Left lung (tissue), 4 donors: ENCODE measurements at regions not wholly inside any gene's neighbourhood (a gene's known extent, or its start where the extent isn't known, plus 50 kb on each side); places are given as distances from the start of the nearest gene placed in this dataset.

Experiments used
- ATAC-seq: fragments of 200-7000 bp; cut with Tn5 transposase; one replicate; pipeline ENCODE4 v1.9.1; 2020; ENCODE audit warnings: moderate library complexity
- DNase-seq, 4 donors: peaks; one replicate each; pipeline ENCODE4 v3.0.0-alpha.2; 2013 to 2020
- H3K27ac ChIP-seq, 2 donors: fragments of 200-600 bp; sonication (generic) in 1 of 2; one replicate each; pipeline versions ENCODE4 v1.5.0 to v1.8.0; 2020 to 2021
- H3K27me3 ChIP-seq, 2 donors: fragments of 200-600 bp; sonication (generic) in 1 of 2; one replicate each; pipeline versions ENCODE4 v1.5.0 to v1.8.0; 2020 to 2021
- H3K36me3 ChIP-seq, 2 donors: fragments of 200-600 bp; sonication (generic) in 1 of 2; one replicate each; pipeline versions ENCODE4 v1.5.0 to v1.8.0; 2020 to 2021
- H3K4me1 ChIP-seq, 2 donors: fragments of 200-600 bp; one replicate each; pipeline ENCODE4 v1.8.0; 2021
- H3K4me3 ChIP-seq, 2 donors: fragments of 200-600 bp; sonication (generic) in 1 of 2; one replicate each; pipeline versions ENCODE4 v1.5.0 to v1.8.0; 2020 to 2021; ENCODE audit warnings: mild to moderate bottlenecking in 1 of 2
- H3K9me3 ChIP-seq, 2 donors: fragments of 200-600 bp; sonication (generic) in 1 of 2; one replicate each; pipeline versions ENCODE4 v1.5.0 to v1.8.0; 2020 to 2021
- intact Hi-C, 2 donors: fragments of 100-400 bp; cut with DNase I; formaldehyde crosslinking; loops; one replicate each; pipeline versions ENCODE4 v1.11.2 to v1.14.2; 2022
- TF ChIP-seq, protein P1 (sequence below), 2 donors: fragments of 200-600 bp; sonication (generic) in 1 of 2; IDR thresholded peaks; one replicate each; pipeline versions ENCODE4 v1.5.0 to v1.8.0; 2021; ENCODE audit warnings: antibody characterized with exemption in 2 of 2
- donor health status: DM: no; HTN: yes; CAD: no.
- donor health status: DM: no; HTN: no; CAD: no.

DNA sequence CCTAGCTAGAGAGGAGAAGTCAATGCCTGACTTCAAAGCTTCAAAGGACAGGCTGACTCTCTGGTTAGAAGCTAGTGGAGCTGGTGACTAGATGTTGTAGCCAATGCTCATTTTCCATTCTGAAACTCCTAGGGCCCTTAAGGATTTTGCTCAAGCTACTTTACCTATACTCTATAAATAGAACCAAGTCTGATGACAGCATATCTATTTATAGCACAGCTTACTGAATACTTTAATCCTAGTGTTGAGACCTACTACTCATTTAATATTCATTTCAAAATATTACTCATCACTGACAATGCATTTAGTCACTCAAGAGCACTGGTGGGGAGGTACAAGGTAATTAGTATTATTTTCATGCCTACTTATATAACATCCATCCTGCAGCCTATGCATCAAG lies 137.2 kb upstream of the PELI2 start:
- H3K27ac ChIP-seq: no peak overlapping the region
- H3K36me3 ChIP-seq: no peaks in the 10 kb centered on the region
- DNase-seq (no peak), ATAC-seq (no peak)
- TF ChIP-seq, protein P1, sequence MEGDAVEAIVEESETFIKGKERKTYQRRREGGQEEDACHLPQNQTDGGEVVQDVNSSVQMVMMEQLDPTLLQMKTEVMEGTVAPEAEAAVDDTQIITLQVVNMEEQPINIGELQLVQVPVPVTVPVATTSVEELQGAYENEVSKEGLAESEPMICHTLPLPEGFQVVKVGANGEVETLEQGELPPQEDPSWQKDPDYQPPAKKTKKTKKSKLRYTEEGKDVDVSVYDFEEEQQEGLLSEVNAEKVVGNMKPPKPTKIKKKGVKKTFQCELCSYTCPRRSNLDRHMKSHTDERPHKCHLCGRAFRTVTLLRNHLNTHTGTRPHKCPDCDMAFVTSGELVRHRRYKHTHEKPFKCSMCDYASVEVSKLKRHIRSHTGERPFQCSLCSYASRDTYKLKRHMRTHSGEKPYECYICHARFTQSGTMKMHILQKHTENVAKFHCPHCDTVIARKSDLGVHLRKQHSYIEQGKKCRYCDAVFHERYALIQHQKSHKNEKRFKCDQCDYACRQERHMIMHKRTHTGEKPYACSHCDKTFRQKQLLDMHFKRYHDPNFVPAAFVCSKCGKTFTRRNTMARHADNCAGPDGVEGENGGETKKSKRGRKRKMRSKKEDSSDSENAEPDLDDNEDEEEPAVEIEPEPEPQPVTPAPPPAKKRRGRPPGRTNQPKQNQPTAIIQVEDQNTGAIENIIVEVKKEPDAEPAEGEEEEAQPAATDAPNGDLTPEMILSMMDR (IDR thresholded peaks at IDR 0.05): no peak
- intact Hi-C loops: no loop called here
- no peaks in the 10 kb centered on the region for H3K4me1 ChIP-seq
- no peaks in the 10 kb centered on the region for H3K27me3 ChIP-seq
- peaks cover 0 to 7% of the 10 kb centered on the region in 2 donors for H3K9me3 ChIP-seq
- H3K4me3 ChIP-seq: no peak overlapping the region

DNA sequence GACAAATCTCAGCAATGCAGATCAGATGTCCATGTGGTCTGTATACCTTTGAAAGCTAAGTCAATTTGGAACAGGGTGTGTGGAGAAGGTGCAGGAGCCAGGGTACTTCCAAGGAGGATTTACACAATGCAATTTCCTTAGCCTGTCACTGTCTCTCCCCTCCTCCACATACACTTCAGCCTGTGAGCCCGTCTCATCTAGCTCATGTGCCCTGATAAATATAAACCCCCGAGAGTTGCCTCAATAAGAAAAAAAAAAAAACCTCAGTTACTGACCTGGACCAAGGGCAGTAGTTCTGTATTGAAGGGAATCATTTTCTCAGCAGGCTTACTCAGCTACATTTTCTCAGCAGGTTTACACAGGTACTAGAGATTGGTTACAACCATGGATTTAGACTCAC lies 132.1 kb upstream of the PELI2 start:
- intact Hi-C loops: no loop called here

DNA sequence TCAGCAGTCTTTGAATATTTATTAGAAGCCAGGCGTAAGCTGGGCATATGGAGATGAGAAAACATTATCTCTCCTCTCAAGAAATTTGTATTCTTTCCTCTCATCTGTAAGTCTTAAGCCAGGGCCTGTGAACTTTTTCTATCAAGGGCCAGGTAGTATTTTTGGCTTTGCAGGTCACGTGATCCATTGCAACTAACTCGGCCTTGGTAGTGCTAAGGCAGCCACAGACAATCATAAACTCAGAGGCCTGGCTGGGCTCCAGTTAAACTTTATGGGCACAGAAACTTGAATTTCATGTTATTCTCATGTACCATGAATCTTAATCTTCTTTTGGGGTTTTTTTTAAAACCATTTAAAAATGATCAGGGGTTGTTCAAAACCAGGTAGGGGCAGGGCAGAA lies 117.4 kb upstream of the PELI2 start:
- no peak overlapping the region for H3K27ac ChIP-seq
- no peaks in the 10 kb centered on the region for H3K9me3 ChIP-seq
- intact Hi-C loops: no loop called here
- ATAC-seq (no peak), DNase-seq (no peak)
- no peak overlapping the region for H3K4me3 ChIP-seq
- no peaks in the 10 kb centered on the region for H3K27me3 ChIP-seq
- TF ChIP-seq, protein P1 (IDR thresholded peaks at IDR 0.05): no peak
- H3K36me3 ChIP-seq: no peaks in the 10 kb centered on the region
- H3K4me1 ChIP-seq: peaks cover 4 to 11% of the 10 kb centered on the region in 2 donors

More for the DNA sequence above, 132.1 kb upstream of the PELI2 start:
- Histone ChIP-seq H3K4me3 (no peak overlapping the region), H3K27me3 (no peaks in the 10 kb centered on the region), H3K9me3 (peaks cover 0 to 3% of the 10 kb centered on the region in 2 donors), H3K27ac (no peak overlapping the region), H3K4me1 (no peaks in the 10 kb centered on the region), H3K36me3 (no peaks in the 10 kb centered on the region)
- TF ChIP-seq, protein P1 (IDR thresholded peaks at IDR 0.05): no peak
- ATAC-seq: no peak
- no peak for DNase-seq

DNA sequence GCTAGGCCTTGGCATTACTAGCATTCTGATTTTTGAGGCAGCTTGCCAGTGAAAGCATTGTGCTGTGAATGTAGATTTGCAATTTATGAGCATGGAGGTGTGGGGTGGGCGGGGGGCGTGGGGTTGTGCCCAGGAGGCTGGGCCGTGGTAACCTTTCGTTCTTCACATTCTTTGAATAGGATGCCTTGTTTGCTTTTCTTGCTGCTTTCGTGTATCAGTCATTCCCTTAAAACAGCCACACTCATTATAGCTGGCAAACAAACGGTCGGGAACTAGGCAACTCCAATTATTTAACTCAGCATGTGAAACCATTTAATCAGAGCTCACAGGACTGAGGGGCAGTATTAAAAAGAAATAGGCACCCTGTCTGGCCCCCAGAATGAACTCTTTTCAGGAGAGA lies 115.9 kb upstream of the PELI2 start:
- Histone ChIP-seq H3K27me3 (no peaks in the 10 kb centered on the region), H3K4me3 (no peak overlapping the region), H3K9me3 (no peaks in the 10 kb centered on the region), H3K36me3 (no peaks in the 10 kb centered on the region), H3K27ac (no peak overlapping the region), H3K4me1 (peaks cover 4 to 11% of the 10 kb centered on the region in 2 donors)
- intact Hi-C loops: no loop called here
- DNase-seq (no peak), ATAC-seq (peak; percentile 12)
- TF ChIP-seq, protein P1 (IDR thresholded peaks at IDR 0.05): no peak

DNA sequence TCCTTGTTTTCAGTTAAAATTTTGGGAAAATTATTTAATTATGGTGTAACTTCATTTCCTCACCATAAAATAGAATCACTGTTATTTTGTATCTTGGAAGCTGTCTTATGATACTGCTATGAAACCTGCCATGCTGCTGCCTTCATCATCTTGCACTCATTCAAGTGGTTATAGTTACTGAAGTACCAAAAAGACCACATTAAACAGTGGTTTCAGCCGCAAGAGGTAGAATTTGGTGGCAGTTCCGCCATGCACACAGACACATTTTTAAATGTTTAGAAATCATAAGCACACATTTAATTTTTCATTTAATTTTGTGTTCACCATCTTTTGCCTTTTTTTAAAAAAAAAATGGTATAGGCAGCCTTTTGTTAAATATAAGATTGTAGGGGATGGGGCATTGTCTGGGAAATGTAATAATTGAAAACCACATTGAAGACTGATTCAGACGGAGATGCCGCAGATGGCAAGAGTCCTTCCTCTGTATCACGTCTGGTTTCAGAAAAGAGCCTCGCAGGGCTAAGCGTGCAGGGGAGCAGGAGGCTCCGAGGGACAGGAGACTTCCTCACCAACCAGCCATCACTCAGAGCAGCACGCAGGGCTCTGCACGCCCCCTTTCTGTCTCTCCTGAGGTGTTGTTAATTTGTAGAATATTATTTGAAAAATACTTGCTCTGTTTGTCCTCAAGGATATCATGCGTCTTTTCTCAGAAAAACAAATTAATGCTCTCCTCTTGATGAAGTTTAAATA lies 115.2 kb upstream of the PELI2 start:
- no peak overlapping the region for H3K4me3 ChIP-seq
- peaks cover 4 to 11% of the 10 kb centered on the region in 2 donors for H3K4me1 ChIP-seq
- intact Hi-C loops: no loop called here
- H3K9me3 ChIP-seq: no peaks in the 10 kb centered on the region
- DNase-seq: no peak
- H3K36me3 ChIP-seq: no peaks in the 10 kb centered on the region
- no peak for ATAC-seq
- H3K27ac ChIP-seq: no peak overlapping the region
- TF ChIP-seq, protein P1 (IDR thresholded peaks at IDR 0.05): no peak
- no peaks in the 10 kb centered on the region for H3K27me3 ChIP-seq
